Fibroblast of lung (primary cell): ENCODE measurements at regions not wholly inside any gene's neighbourhood (a gene's known extent, or its start where the extent isn't known, plus 50 kb on each side); places are given as distances from the start of the nearest gene placed in this dataset.

Source experiments
- DNase-seq, 2 donors: peaks; one replicate each; pipeline versions ENCODE4 v3.0.0 to v3.0.0-alpha.2; 2010; ENCODE audit warnings: low read depth in 2 of 2
- H2AFZ ChIP-seq: 2 replicates; pipeline ENCODE4 v1.5.1; 2012; ENCODE audit warnings: low read length, control low read depth, inconsistent platforms
- H3K27ac ChIP-seq: 2 replicates; pipeline ENCODE4 v1.5.1; 2011; ENCODE audit warnings: low read length, control low read depth; ENCODE audit not compliant: insufficient read depth
- H3K27me3 ChIP-seq: 2 replicates; pipeline ENCODE4 v1.5.1; 2011; ENCODE audit warnings: mild to moderate bottlenecking, low read length; ENCODE audit not compliant: control insufficient read depth, insufficient read depth
- H3K36me3 ChIP-seq: 2 replicates; pipeline ENCODE4 v1.5.1; 2011; ENCODE audit warnings: low read length; ENCODE audit not compliant: control insufficient read depth, insufficient read depth
- H3K4me1 ChIP-seq: 2 replicates; pipeline ENCODE4 v1.5.1; 2011; ENCODE audit warnings: low read length; ENCODE audit not compliant: control insufficient read depth, insufficient read depth; ENCODE audit errors: extremely low read depth
- H3K4me2 ChIP-seq: 2 replicates; pipeline ENCODE4 v1.5.1; 2011; ENCODE audit warnings: low read length, control low read depth; ENCODE audit not compliant: insufficient read depth; ENCODE audit errors: extremely low read depth
- H3K4me3 ChIP-seq, 4 experiments: fragments of 200-600 bp in 1 of 4; sonication (generic) in 1 of 4; replicated peaks in 1 of 4; 2 replicates each; pipeline ENCODE4 v1.5.1; 2011 to 2016; ENCODE audit warnings: low read length in 4 of 4, low read depth in 3 of 4, mild to moderate bottlenecking in 3 of 4, control low read depth in 2 of 4, inconsistent platforms in 1 of 4, mixed read lengths in 1 of 4; ENCODE audit not compliant: insufficient read depth in 1 of 4; ENCODE audit errors: control extremely low read depth in 1 of 4
- H3K79me2 ChIP-seq: 2 replicates; pipeline ENCODE4 v1.5.1; 2012; ENCODE audit warnings: mild to moderate bottlenecking, low read length, inconsistent platforms; ENCODE audit not compliant: control insufficient read depth, insufficient read depth
- H3K9ac ChIP-seq: 2 replicates; pipeline ENCODE4 v1.5.1; 2011; ENCODE audit warnings: mild to moderate bottlenecking, low read length, control low read depth; ENCODE audit not compliant: insufficient read depth
- H3K9me3 ChIP-seq: 2 replicates; pipeline ENCODE4 v1.5.1; 2012; ENCODE audit warnings: low read depth, low read length; ENCODE audit not compliant: control insufficient read depth, insufficient read depth
- H4K20me1 ChIP-seq: 2 replicates; pipeline ENCODE4 v1.5.1; 2011; ENCODE audit warnings: low read length; ENCODE audit not compliant: control insufficient read depth, insufficient read depth; ENCODE audit errors: extremely low read depth
- CTCF ChIP-seq, 2 donors: IDR thresholded peaks in 1 of 2; conservative IDR thresholded peaks in 1 of 2; 1 replicate in 1 of 2; 2 replicates in 1 of 2; pipeline ENCODE4 v1.5.1; 2011 to 2012; ENCODE audit warnings: low read length in 2 of 2, control low read depth in 1 of 2, inconsistent platforms in 1 of 2, low read depth in 1 of 2, mild to moderate bottlenecking in 1 of 2
- EZH2 ChIP-seq: IDR thresholded peaks from 2 replicates; pipeline ENCODE4 v1.5.1; 2012; ENCODE audit warnings: low read length, control low read depth, mild to moderate bottlenecking; ENCODE audit errors: missing control alignments

- Histone ChIP-seq H3K4me3 (no peak overlapping the region), H3K27ac (no peak overlapping the region), H3K4me2 (no peak overlapping the region), H3K9me3 (no peaks in the 10 kb centered on the region), H4K20me1 (no peaks in the 10 kb centered on the region), H3K36me3 (no peaks in the 10 kb centered on the region), H3K79me2 (no peaks in the 10 kb centered on the region), H3K4me1 (no peaks in the 10 kb centered on the region), H3K9ac (no peak overlapping the region), H3K27me3 (no peaks in the 10 kb centered on the region), H2AFZ (no peak overlapping the region)
- no peak for DNase-seq
- no peak for TF ChIP-seq EZH2
- TF ChIP-seq CTCF (conservative IDR thresholded peaks at IDR 0.05 in 1 of 2, IDR thresholded peaks at IDR 0.05 in 1 of 2; ENCODE audit: low read depth in 1 of 2, low read length in 2 of 2), result no peak
Measured at GRCh38 chr6:28646650-28647049, 121.0 kb downstream of the GPX5 start.

DNA sequence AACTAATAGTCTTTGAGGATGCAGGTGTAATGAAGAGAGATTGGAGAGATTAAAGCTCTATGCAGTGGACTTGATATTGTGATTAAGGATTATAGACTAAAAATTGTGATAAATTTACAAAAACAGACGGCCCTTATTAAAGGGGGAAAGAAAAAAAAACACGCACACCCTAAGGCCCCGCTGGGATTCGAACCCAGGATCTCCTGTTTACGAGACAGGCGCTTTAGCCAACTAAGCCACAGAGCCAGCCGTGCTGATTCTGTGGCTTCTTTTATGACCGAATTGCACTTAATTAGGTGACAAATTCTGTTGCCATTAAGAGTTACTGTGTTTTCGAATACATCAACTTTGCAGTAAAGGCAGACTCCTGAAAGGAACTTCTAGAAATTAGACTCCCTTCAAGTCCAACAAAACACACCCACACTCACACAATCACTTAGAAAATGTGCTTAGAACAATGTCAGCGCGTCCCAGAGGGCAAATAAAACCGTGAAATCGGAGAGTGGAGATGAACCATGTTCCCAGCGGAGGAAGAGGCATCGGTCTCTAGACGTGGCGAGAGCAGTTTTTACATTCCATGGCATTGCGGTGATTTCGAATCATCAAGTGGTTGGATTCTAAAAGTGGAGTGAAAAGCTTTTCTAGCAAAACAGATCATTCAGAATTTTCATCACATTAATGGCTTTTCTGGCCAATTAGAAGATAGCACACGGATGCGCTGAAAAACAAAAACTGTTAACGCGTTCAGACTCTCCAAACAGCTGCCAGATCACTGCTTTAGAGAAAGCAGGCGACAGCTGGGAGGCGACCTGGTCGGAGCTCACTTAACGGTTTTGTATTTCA is 122.6 kb downstream of the GPX5 start:
- H3K9me3 ChIP-seq, result no peaks in the 10 kb centered on the region
- H3K4me1 ChIP-seq, result no peaks in the 10 kb centered on the region
- H3K79me2 ChIP-seq, result no peaks in the 10 kb centered on the region
- H3K4me3 ChIP-seq, result peak overlapping the region; percentile 64 to 82 (median 74)
- peak overlapping the region; percentile 93 for H2AFZ ChIP-seq
- H3K27me3 ChIP-seq, result no peaks in the 10 kb centered on the region
- peak; percentile 64 to 79 for DNase-seq
- TF ChIP-seq CTCF (conservative IDR thresholded peaks at IDR 0.05 in 1 of 2, IDR thresholded peaks at IDR 0.05 in 1 of 2; ENCODE audit: low read depth in 1 of 2, low read length in 2 of 2), result no peak
- no peak for TF ChIP-seq EZH2
- peak overlapping the region; percentile 3 for H3K9ac ChIP-seq
- no peaks in the 10 kb centered on the region for H4K20me1 ChIP-seq
- no peaks in the 10 kb centered on the region for H3K36me3 ChIP-seq
- H3K27ac ChIP-seq, result no peak overlapping the region
- peak overlapping the region; percentile 86 for H3K4me2 ChIP-seq

GRCh38 chr6:28648878-28649375 is 123.2 kb downstream of the GPX5 start:
- Histone ChIP-seq H3K27ac (no peak overlapping the region), H3K9me3 (no peaks in the 10 kb centered on the region), H2AFZ (peak overlapping the region; percentile 93), H3K4me2 (peak overlapping the region; percentile 86), H3K4me1 (no peaks in the 10 kb centered on the region), H3K27me3 (no peaks in the 10 kb centered on the region), H3K79me2 (no peaks in the 10 kb centered on the region), H4K20me1 (no peaks in the 10 kb centered on the region), H3K36me3 (no peaks in the 10 kb centered on the region), H3K9ac (no peak overlapping the region), H3K4me3 (peak overlapping the region; percentile 64 to 82 (median 74))
- DNase-seq, result no peak
- TF ChIP-seq EZH2 (no peak), CTCF (conservative IDR thresholded peaks at IDR 0.05 in 1 of 2, IDR thresholded peaks at IDR 0.05 in 1 of 2; ENCODE audit: low read depth in 1 of 2, low read length in 2 of 2) (no peak)
